Sigmoid colon (tissue), 6 donors: ENCODE measurements at regions not wholly inside any gene's neighbourhood (a gene's known extent, or its start where the extent isn't known, plus 50 kb on each side); places are given as distances from the start of the nearest gene placed in this dataset.

Source experiments
- DNase-seq: peaks from one replicate; pipeline ENCODE4 v3.0.0-alpha.2; 2019
- H3K27ac ChIP-seq, 4 donors: fragments of 200-600 bp; sonication (generic); one replicate each; pipeline ENCODE4 v1.5.1; 2016 to 2019; ENCODE audit warnings: mild to moderate bottlenecking in 1 of 4
- H3K27me3 ChIP-seq, 3 donors: fragments of 200-600 bp; sonication (generic); one replicate each; pipeline ENCODE4 v1.5.1; 2019; ENCODE audit warnings: mild to moderate bottlenecking in 1 of 3
- H3K36me3 ChIP-seq, 4 donors: fragments of 200-600 bp; sonication (generic); one replicate each; pipeline ENCODE4 v1.5.1; 2016 to 2019
- H3K4me1 ChIP-seq, 4 donors: fragments of 200-600 bp; sonication (generic); one replicate each; pipeline ENCODE4 v1.5.1; 2017 to 2019
- H3K4me3 ChIP-seq, 4 donors: fragments of 200-600 bp; sonication (generic); one replicate each; pipeline ENCODE4 v1.5.1; 2017 to 2019; ENCODE audit warnings: mild to moderate bottlenecking in 2 of 4, moderate library complexity in 1 of 4
- H3K9me3 ChIP-seq, 4 donors: fragments of 200-600 bp in 3 of 4; sonication (generic) in 3 of 4; one replicate each; pipeline versions ENCODE4 v1.5.1 to v1.6.1; 2013 to 2019
- EP300 ChIP-seq, 4 donors: sonication (generic); formaldehyde crosslinking; IDR thresholded peaks; one replicate each; pipeline ENCODE4 v1.6.1; 2017; ENCODE audit warnings: antibody characterized with exemption in 4 of 4
- POLR2A ChIP-seq, 2 donors: fragments of 450-650 bp; IDR thresholded peaks; one replicate each; pipeline ENCODE4 v1.6.1; 2016; ENCODE audit warnings: antibody characterized with exemption in 2 of 2, mild to moderate bottlenecking in 2 of 2, moderate library complexity in 2 of 2
- POLR2AphosphoS5 ChIP-seq, 4 donors: sonication (generic); formaldehyde crosslinking; IDR thresholded peaks; one replicate each; pipeline ENCODE4 v1.6.1; 2017; ENCODE audit warnings: antibody characterized with exemption in 4 of 4
- WGBS, 2 donors: extraction: QIAGEN DNeasy Blood & Tissue Kit; methylation state at CpG; one replicate each; pipeline ENCODE4 v1.1.7; 2013; 5-methylcytosine and 5-hydroxymethylcytosine counted together
- intact Hi-C: fragments of 100-400 bp; cut with DNase I; formaldehyde crosslinking; loops from one replicate; pipeline ENCODE4 v1.15.1; 2023
- TF ChIP-seq, protein P1 (sequence below), 4 experiments: fragments of 450-650 bp in 3 of 4; fragments of 200-600 bp in 1 of 4; IDR thresholded peaks; one replicate each; pipeline ENCODE4 v1.5.1; 2016 to 2019; ENCODE audit warnings: antibody characterized with exemption in 4 of 4, mild to moderate bottlenecking in 3 of 4, moderate library complexity in 2 of 4
- donor health status: healthy with polysubstance abuse.
- donor health status: healthy.

DNA sequence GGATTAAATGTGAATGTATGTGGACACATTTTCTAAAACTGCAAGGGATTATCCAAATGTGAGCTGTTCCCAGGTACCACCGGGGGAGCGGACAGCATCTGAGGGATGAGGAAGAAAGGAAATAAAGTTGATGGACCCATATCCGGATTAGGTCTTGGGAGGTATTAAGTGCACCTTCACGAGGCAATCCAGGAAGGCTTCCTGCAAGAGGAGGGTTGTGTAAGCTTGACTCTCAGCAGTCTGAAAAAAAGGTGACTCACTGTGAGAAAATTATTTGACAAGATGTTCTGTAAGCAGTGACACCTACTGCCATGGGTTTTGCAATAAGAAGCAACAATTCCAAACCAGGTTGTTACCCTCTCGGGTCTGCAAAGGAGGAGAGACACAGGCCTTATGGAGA, 55.0 kb upstream of the LRFN2 start:
- intact Hi-C loops, result no loop called here
- no peaks in the 10 kb centered on the region for H3K36me3 ChIP-seq
- no peaks in the 10 kb centered on the region for H3K9me3 ChIP-seq
- WGBS, 2 donors, result 91 to 92% methylated on average over 5 of the region's 5 CpGs
- DNase-seq, result no peak
- TF ChIP-seq POLR2AphosphoS5 (IDR thresholded peaks at IDR 0.05) (no peak), EP300 (IDR thresholded peaks at IDR 0.05) (no peak), POLR2A (IDR thresholded peaks at IDR 0.05) (no peak)
- TF ChIP-seq, protein P1, sequence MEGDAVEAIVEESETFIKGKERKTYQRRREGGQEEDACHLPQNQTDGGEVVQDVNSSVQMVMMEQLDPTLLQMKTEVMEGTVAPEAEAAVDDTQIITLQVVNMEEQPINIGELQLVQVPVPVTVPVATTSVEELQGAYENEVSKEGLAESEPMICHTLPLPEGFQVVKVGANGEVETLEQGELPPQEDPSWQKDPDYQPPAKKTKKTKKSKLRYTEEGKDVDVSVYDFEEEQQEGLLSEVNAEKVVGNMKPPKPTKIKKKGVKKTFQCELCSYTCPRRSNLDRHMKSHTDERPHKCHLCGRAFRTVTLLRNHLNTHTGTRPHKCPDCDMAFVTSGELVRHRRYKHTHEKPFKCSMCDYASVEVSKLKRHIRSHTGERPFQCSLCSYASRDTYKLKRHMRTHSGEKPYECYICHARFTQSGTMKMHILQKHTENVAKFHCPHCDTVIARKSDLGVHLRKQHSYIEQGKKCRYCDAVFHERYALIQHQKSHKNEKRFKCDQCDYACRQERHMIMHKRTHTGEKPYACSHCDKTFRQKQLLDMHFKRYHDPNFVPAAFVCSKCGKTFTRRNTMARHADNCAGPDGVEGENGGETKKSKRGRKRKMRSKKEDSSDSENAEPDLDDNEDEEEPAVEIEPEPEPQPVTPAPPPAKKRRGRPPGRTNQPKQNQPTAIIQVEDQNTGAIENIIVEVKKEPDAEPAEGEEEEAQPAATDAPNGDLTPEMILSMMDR (IDR thresholded peaks at IDR 0.05), result no peak
- no peaks in the 10 kb centered on the region for H3K27me3 ChIP-seq
- no peak overlapping the region for H3K27ac ChIP-seq
- H3K4me3 ChIP-seq, result no peak overlapping the region
- H3K4me1 ChIP-seq, result peaks cover 0 to 10% (median 0%) of the 10 kb centered on the region in 4 donors

DNA sequence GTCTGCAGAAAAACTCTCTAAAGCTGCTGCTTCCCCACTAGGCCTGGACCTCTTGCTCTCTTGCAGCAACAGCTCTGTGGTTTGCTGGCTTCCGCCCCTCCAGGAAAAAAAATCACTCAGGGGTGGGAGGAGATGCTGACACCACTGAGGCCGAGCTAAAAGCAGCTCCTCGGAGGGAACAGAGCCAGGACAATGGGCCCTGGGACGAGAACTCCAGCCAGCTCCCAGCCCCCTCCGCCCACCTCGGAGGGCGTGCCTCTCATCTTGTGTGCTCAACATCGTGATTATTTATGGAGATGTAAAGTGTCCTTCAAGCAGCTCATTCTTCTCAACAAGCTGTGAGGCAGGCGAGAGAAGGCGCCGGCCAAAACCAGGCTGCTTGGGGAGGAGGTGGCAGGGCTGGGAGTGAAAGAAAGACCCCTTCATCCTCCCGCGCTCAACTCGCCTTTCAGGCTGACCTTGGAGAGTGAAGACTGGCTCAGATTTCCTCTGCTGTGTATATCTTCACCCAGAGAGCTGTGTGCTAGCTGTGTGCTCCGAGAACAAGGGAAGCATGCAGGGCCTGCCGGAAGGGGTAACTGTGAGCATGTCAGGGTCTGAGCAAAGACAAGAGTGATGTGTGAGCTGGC, 53.5 kb upstream of the LRFN2 start:
- Histone ChIP-seq H3K27ac (no peak overlapping the region), H3K4me1 (peaks cover 0 to 10% (median 0%) of the 10 kb centered on the region in 4 donors), H3K9me3 (no peaks in the 10 kb centered on the region), H3K27me3 (no peaks in the 10 kb centered on the region), H3K4me3 (no peak overlapping the region), H3K36me3 (no peaks in the 10 kb centered on the region)
- WGBS, 2 donors, result 27 to 34% methylated on average over 16 of the region's 16 CpGs
- intact Hi-C loops, result no loop called here
- TF ChIP-seq POLR2A (IDR thresholded peaks at IDR 0.05) (no peak), POLR2AphosphoS5 (IDR thresholded peaks at IDR 0.05) (no peak), EP300 (IDR thresholded peaks at IDR 0.05) (no peak)
- TF ChIP-seq, protein P1 (IDR thresholded peaks at IDR 0.05), result no peak
- DNase-seq, result no peak
